Adrenal gland (tissue), 5 donors: ENCODE measurements at regions not wholly inside any gene's neighbourhood (a gene's known extent, or its start where the extent isn't known, plus 50 kb on each side); places are given as distances from the start of the nearest gene placed in this dataset.

Experiments
- CTCF ChIP-seq, 6 experiments: fragments of 450-650 bp in 4 of 6; fragments of 200-600 bp in 2 of 6; sonication (generic) in 1 of 6; IDR thresholded peaks; 1 replicate in 5 of 6; 2 replicates in 1 of 6; pipeline versions ENCODE4 v1.5.1 to v1.8.0; 2016 to 2021; ENCODE audit warnings: antibody characterized with exemption in 6 of 6, mild to moderate bottlenecking in 2 of 6, moderate library complexity in 1 of 6
- POLR2A ChIP-seq, 2 donors: fragments of 450-650 bp; IDR thresholded peaks; one replicate each; pipeline ENCODE4 v1.6.1; 2017; ENCODE audit warnings: antibody characterized with exemption in 2 of 2, mild to moderate bottlenecking in 2 of 2, moderate library complexity in 1 of 2
- donor health status: DM: no; HTN: no; CAD: no.

- no peak for TF ChIP-seq CTCF (IDR thresholded peaks at IDR 0.05)
- no peak for TF ChIP-seq POLR2A (IDR thresholded peaks at IDR 0.05)
Measured at GRCh38 chr2:193793914-193794313, 1599.2 kb upstream of the TMEFF2 start.
